GM12801 (cell line): ENCODE measurements at regions not wholly inside any gene's neighbourhood (a gene's known extent, or its start where the extent isn't known, plus 50 kb on each side); places are given as distances from the start of the nearest gene placed in this dataset.

Experiments used
- TF ChIP-seq, protein P1 (sequence below): IDR thresholded peaks from one replicate; pipeline ENCODE4 v1.5.1; 2011; ENCODE audit warnings: control low read depth; ENCODE audit not compliant: insufficient read length; ENCODE audit errors: extremely low read depth

DNA sequence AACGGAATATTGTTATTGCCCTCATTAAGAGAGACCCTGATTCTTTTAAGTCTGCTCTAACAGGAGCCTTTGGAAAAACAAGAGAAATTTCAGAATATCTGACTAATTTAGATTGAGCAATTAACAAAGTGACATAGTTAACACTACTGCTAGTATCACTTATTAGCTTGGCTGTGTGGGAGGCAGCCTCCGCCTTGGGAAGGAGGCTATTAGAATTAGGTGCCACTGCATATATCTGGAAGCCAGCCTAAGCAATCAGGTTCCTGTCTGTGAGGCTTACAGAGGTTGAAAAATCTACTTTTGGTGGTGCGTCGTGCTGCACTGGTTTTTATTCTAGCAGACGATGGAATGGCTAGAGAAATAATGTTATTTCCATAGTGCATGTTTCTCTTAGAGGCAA is 227.2 kb downstream of the OLFM4 start:
- TF ChIP-seq, protein P1, sequence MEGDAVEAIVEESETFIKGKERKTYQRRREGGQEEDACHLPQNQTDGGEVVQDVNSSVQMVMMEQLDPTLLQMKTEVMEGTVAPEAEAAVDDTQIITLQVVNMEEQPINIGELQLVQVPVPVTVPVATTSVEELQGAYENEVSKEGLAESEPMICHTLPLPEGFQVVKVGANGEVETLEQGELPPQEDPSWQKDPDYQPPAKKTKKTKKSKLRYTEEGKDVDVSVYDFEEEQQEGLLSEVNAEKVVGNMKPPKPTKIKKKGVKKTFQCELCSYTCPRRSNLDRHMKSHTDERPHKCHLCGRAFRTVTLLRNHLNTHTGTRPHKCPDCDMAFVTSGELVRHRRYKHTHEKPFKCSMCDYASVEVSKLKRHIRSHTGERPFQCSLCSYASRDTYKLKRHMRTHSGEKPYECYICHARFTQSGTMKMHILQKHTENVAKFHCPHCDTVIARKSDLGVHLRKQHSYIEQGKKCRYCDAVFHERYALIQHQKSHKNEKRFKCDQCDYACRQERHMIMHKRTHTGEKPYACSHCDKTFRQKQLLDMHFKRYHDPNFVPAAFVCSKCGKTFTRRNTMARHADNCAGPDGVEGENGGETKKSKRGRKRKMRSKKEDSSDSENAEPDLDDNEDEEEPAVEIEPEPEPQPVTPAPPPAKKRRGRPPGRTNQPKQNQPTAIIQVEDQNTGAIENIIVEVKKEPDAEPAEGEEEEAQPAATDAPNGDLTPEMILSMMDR: no peak

DNA sequence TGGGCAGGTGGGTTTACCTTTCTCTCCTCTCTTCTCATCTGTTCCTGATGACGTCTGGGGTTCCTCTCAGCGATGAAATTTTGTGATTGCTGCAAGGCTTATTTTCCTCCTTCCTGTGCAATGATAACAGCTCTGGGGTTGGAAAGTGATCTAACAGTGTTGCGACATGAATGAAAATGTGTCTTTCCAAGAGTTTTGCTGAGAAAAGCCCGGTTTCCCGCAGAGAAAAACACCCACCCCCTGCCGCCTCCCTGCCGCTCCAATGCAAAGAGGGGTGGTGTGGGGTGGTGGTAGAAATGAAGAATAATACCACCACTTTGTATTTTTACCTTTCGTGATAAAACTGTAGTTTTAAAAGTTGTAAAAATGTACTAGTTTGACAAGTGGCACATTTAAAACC is 232.0 kb downstream of the OLFM4 start:
- TF ChIP-seq, protein P1: no peak

GRCh38 chr13:53264751-53265385 is 236.3 kb downstream of the OLFM4 start:
- TF ChIP-seq, protein P1: no peak

DNA sequence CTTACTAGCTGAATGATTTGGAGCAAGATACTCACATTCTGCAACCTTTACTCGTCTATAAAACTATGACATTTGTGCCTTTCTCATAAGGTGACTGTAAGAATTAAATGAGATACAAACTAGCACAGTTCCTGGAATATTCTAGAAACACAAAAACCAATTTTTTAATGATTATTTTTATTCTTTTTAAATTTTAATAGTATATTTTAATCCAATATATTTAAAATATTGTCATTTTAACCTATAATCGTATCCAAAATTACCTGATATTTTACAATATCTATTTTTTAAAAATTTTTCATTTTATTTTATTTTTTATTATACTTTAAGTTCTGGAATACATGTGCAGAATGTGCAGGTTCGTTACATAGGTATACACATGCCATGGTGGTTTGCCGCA is 238.1 kb downstream of the OLFM4 start:
- TF ChIP-seq, protein P1: no peak

- TF ChIP-seq, protein P1: no peak
These were observed 241.0 kb downstream of the OLFM4 start for GRCh38 chr13:53269634-53270033.

DNA sequence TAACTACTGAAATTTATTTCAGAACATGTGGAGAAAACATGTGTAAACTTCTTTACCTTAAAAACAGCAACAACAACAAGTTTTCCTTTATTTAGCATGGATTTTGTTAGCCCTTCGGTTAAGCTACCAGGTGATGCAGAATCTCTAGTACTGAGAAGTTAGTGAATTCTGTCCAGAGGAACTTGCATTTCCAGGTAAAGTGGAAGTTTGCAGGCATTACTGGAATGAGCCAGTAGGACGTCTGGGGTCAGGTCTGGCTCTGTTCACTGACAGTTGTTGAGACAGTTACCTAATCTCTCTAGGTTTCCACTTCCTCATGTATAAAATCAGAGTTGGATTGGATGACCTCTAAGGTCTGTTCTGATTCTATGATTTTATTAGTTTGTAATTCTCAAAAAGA is 244.3 kb downstream of the OLFM4 start:
- TF ChIP-seq, protein P1: no peak

GRCh38 chr13:53276265-53276664 is 247.7 kb downstream of the OLFM4 start:
- TF ChIP-seq, protein P1: no peak
